ENCODE measurements at regions not wholly inside any gene's neighbourhood (a gene's known extent, or its start where the extent isn't known, plus 50 kb on each side); places are given as distances from the start of the nearest gene placed in this dataset.
"Not testable (repeated sequence)": the region's sequence is repeated elsewhere in the genome, so short reads cannot be mapped to it uniquely, and the experiment has no call there.

DNA sequence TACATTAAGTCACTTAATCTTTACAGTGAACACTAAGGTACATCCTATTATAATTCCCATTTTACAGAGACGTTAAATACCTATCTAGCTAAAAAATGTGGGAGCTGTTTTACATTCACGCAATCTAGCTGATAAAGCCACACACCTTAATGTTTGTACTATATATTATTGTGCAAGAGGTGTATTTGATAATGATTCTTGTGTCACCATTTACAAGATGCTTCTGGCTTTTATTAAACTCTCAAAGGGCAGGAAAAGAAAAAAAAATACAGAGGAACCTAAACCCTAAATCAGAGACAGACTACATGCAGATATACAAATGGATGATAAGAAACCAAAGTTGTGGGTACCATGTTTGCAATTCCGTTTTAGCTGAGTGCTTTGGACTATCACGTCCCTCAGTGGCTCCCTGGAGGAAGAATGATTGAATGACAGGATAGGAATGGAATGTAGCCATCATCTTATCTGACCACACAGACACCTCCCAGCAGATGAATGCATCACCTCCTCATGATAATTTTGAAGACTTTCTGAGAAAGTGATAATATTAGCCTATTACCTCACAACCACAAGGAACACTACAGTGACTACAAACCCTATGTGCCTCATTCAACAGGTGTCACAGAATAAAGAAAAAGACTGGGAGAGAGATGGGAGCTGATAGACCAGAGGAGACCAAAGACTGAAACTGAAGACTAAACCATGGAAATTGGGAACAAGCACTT lies 230.5 kb upstream of the SERP2 start:
- no peak for DNase-seq (ENCODE audit: low spot score)
- TF ChIP-seq CTCF (IDR thresholded peaks at IDR 0.05; ENCODE audit: extremely low read depth, insufficient read depth, missing control alignments), result no peak
- in situ Hi-C loops (cut with MboI; ENCODE audit: low pct_unique_long_range_greater_than_20kb, low sequenced_read_pairs, unreplicated experiment), result no loop called here

DNA sequence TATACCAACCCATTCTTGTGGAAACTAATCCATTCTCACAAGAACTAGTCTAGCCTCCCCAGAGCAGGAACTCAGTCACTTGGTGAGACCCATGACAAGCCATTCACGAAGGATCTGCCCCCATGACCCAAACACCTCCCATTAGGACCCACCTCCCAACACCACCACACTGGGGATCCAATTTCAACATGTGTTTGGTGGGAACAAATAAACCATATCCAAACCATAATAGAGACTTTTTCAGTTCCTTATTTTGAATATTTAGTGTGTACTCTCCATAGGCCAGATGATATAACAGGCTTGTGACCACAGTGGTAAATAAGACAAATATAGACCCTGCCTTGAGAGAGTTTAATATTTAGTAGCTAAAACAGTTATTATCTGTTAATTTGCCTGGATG lies 227.5 kb upstream of the SERP2 start:
- no peak for TF ChIP-seq CTCF (IDR thresholded peaks at IDR 0.05; ENCODE audit: extremely low read depth, insufficient read depth, missing control alignments)
- in situ Hi-C loops (cut with MboI; ENCODE audit: low pct_unique_long_range_greater_than_20kb, low sequenced_read_pairs, unreplicated experiment), result no loop called here
- DNase-seq (ENCODE audit: low spot score), result no peak

DNA sequence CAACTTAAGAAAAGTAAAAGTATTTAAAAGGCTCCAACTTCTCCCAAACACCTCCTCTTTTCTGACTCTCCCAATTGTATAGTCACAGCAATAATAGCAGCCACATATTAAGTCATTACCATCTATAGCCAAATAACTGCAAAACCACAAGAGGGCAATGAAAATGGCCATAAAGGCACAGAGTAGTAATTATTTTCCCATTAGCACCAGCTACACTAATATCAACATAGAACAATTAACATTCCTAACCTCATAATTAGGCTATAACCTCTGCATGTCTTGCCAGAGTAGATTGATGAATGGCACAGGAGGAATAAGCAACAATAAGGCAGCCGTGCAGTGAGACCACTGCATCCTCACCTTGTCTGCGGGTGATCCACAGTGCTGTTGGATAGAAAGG lies 226.4 kb upstream of the SERP2 start:
- TF ChIP-seq CTCF (IDR thresholded peaks at IDR 0.05; ENCODE audit: extremely low read depth, insufficient read depth, missing control alignments), result no peak
- in situ Hi-C loops (cut with MboI; ENCODE audit: low pct_unique_long_range_greater_than_20kb, low sequenced_read_pairs, unreplicated experiment), result no loop called here
- no peak for DNase-seq (ENCODE audit: low spot score)

- in situ Hi-C loops (cut with MboI; ENCODE audit: low pct_unique_long_range_greater_than_20kb, low sequenced_read_pairs, unreplicated experiment), result no loop called here
- no peak for DNase-seq (ENCODE audit: low spot score)
- TF ChIP-seq CTCF (IDR thresholded peaks at IDR 0.05; ENCODE audit: extremely low read depth, insufficient read depth, missing control alignments), result no peak
Measured at GRCh38 chr13:44147648-44148047, 226.0 kb upstream of the SERP2 start.

DNA sequence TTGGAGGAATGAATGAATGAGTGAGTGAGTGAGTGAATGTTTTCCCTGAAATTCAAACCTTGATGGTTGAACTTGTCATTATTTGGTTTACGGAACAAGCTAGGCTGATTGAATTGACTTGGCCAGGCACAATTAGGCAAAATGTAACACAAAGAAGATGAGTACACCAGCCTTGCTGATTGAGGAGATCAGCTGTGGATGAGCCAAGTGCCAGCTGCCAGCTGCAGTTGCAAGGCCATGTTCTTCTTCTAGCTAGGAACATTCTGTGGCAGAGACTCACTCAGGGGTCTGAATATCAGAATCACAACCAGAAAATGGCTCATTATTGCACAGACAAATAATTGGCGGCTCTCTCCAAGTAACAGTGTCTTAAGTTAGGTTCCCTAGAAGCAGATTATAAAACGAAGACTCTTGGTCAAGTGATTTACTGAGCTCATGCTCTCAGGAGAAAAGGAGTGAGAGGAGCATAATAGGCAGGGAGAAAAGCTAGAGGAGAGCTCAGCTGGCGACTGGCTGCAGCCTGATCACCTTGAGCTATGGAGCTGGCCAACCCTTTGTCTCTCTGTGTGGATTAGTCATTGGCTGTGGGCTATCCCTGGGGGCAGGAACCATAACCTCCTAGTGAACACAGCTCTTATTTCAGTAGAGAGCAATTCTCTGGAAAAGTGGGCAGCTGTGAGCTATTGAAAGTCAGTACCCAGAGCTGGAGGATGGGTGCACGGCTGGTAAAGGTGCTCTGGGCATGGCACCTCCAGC lies 225.3 kb upstream of the SERP2 start:
- in situ Hi-C loops (cut with MboI; ENCODE audit: low pct_unique_long_range_greater_than_20kb, low sequenced_read_pairs, unreplicated experiment), result no loop called here
- no peak for DNase-seq (ENCODE audit: low spot score)
- no peak for TF ChIP-seq CTCF (IDR thresholded peaks at IDR 0.05; ENCODE audit: extremely low read depth, insufficient read depth, missing control alignments)

DNA sequence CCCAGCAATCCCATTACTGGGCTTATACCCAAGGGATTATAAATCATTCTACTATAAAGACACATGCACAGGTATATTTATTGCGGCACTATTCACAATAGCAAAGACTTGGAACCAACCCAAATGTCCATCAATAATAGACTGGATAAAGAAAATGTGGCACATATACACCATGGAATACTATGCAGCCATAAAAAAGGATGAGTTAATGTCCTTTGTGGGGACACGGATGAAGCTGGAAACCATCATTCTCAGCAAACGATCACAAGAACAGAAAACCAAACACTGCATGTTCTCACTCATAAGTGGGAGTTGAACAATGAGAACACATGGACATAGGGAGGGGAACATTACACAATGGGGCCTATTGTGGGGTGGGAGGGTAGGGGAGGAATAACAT lies 224.4 kb upstream of the SERP2 start:
- in situ Hi-C loops (cut with MboI; ENCODE audit: low pct_unique_long_range_greater_than_20kb, low sequenced_read_pairs, unreplicated experiment), result not testable (repeated sequence)

DNA sequence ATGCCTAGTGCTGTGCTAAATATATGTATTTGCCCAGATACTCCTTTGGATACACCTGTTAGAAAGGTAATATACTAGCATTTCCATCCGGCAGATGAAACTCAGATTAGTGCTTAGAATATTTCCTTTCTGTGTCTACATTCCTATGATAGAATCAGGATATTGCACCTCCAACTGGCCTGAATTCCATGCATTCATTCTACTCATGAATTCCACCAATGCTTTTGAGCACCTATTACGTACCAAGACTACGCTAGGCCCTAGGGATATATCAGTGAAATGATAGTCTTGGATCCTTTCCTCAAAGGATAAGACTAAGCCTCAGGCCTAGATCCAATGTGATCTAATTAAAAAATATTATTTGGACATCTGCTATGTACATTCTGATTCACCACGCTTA lies 223.8 kb upstream of the SERP2 start:
- no peak for TF ChIP-seq CTCF (IDR thresholded peaks at IDR 0.05; ENCODE audit: extremely low read depth, insufficient read depth, missing control alignments)
- no peak for DNase-seq (ENCODE audit: low spot score)
- in situ Hi-C loops (cut with MboI; ENCODE audit: low pct_unique_long_range_greater_than_20kb, low sequenced_read_pairs, unreplicated experiment), result no loop called here

More for the DNA sequence above, 224.4 kb upstream of the SERP2 start:
- not testable (repeated sequence) for DNase-seq (ENCODE audit: low spot score)
